Activated CD4-positive, alpha-beta T cell treated with anti-CD3 and anti-CD28 coated beads, Interleukin-2, amount 50 U/mL, for 24 hours (primary cell): ENCODE measurements at regions not wholly inside any gene's neighbourhood (a gene's known extent, or its start where the extent isn't known, plus 50 kb on each side); places are given as distances from the start of the nearest gene placed in this dataset.

Experiments
- DNase-seq, 2 donors: peaks; one replicate each; pipeline ENCODE4 v3.0.0-alpha.2; 2020; ENCODE audit warnings: low read depth in 1 of 2, low spot score in 1 of 2

GRCh38 chr13:97134364-97135095 is 87.6 kb upstream of the MBNL2 start:
- DNase-seq, result no peak

GRCh38 chr13:97135883-97136282 is 86.2 kb upstream of the MBNL2 start:
- no peak for DNase-seq

GRCh38 chr13:97136418-97136817 is 85.7 kb upstream of the MBNL2 start:
- DNase-seq, result no peak

- no peak for DNase-seq
These were observed 82.4 kb upstream of the MBNL2 start for GRCh38 chr13:97139691-97140090.

GRCh38 chr13:97140131-97140530 is 82.0 kb upstream of the MBNL2 start:
- no peak for DNase-seq

- no peak for DNase-seq
These were observed 81.5 kb upstream of the MBNL2 start for GRCh38 chr13:97140611-97141010.

- no peak for DNase-seq
These were observed 81.0 kb upstream of the MBNL2 start for GRCh38 chr13:97141097-97141496.

- DNase-seq, result no peak
These were observed 80.5 kb upstream of the MBNL2 start for GRCh38 chr13:97141564-97142005.

- no peak for DNase-seq
These were observed 79.7 kb upstream of the MBNL2 start for GRCh38 chr13:97142452-97142851.

GRCh38 chr13:97145057-97145456 is 77.1 kb upstream of the MBNL2 start:
- DNase-seq, result no peak

GRCh38 chr13:97148894-97149293 is 73.2 kb upstream of the MBNL2 start:
- DNase-seq, result no peak

- no peak for DNase-seq
These were observed 61.7 kb upstream of the MBNL2 start for GRCh38 chr13:97160421-97160820.

- DNase-seq, result no peak
These were observed 60.4 kb upstream of the MBNL2 start for GRCh38 chr13:97161582-97162231.

- no peak for DNase-seq
These were observed 56.4 kb upstream of the MBNL2 start for GRCh38 chr13:97165502-97166425.

GRCh38 chr13:97171136-97171535 is 51.0 kb upstream of the MBNL2 start:
- no peak for DNase-seq
